GM18520 (cell line): ENCODE measurements at regions not wholly inside any gene's neighbourhood (a gene's known extent, or its start where the extent isn't known, plus 50 kb on each side); places are given as distances from the start of the nearest gene placed in this dataset.

Source experiments
- ATAC-seq: cut with Tn5 transposase; IDR thresholded peaks from one replicate; pipeline ENCODE4 v1.9.1; 2021; ENCODE audit not compliant: unreplicated experiment

GRCh38 chr14:101131451-101131916 lies 228.0 kb upstream of the RTL1 start:
- no peak for ATAC-seq

GRCh38 chr14:101132051-101132571 lies 228.6 kb upstream of the RTL1 start:
- ATAC-seq = no peak

- ATAC-seq = no peak
Measured at GRCh38 chr14:101132588-101132987, 229.1 kb upstream of the RTL1 start.

GRCh38 chr14:101133068-101133467 lies 229.5 kb upstream of the RTL1 start:
- no peak for ATAC-seq

- ATAC-seq = no peak
Measured at GRCh38 chr14:101134161-101134631, 230.7 kb upstream of the RTL1 start.

GRCh38 chr14:101134851-101135433 lies 231.4 kb upstream of the RTL1 start:
- ATAC-seq = no peak

- ATAC-seq = no peak
Measured at GRCh38 chr14:101135796-101136742, 232.5 kb upstream of the RTL1 start.

- ATAC-seq = no peak
Measured at GRCh38 chr14:101137234-101137633, 233.7 kb upstream of the RTL1 start.

GRCh38 chr14:101147848-101148247 lies 244.3 kb upstream of the RTL1 start:
- ATAC-seq = no peak

- ATAC-seq = no peak
Measured at GRCh38 chr14:101150039-101150610, 246.6 kb upstream of the RTL1 start.

- ATAC-seq = no peak
Measured at GRCh38 chr14:101151226-101151926, 247.9 kb upstream of the RTL1 start.

- ATAC-seq = no peak
Measured at GRCh38 chr14:101151927-101152305, 248.4 kb upstream of the RTL1 start.

- no peak for ATAC-seq
Measured at GRCh38 chr14:101152855-101153254, 249.3 kb upstream of the RTL1 start.

- no peak for ATAC-seq
Measured at GRCh38 chr14:101153691-101154090, 250.2 kb upstream of the RTL1 start.

GRCh38 chr14:101155575-101155974 lies 252.1 kb upstream of the RTL1 start:
- ATAC-seq = no peak

GRCh38 chr14:101167428-101167827 lies 263.9 kb upstream of the RTL1 start:
- no peak for ATAC-seq

- ATAC-seq = no peak
Measured at GRCh38 chr14:101169267-101169666, 265.7 kb upstream of the RTL1 start.

GRCh38 chr14:101171650-101172049 lies 268.1 kb upstream of the RTL1 start:
- ATAC-seq = no peak

- ATAC-seq = no peak
Measured at GRCh38 chr14:101173698-101174521, 270.4 kb upstream of the RTL1 start.

- no peak for ATAC-seq
Measured at GRCh38 chr14:101174522-101174838, 271.0 kb upstream of the RTL1 start.
